OCI-LY1 (cell line): ENCODE measurements at regions not wholly inside any gene's neighbourhood (a gene's known extent, or its start where the extent isn't known, plus 50 kb on each side); places are given as distances from the start of the nearest gene placed in this dataset.

Experiments used
- H2AFZ ChIP-seq: fragments of 200-600 bp; sonication (generic), shearing (Covaris generic); 2 replicates; pipeline ENCODE4 v1.6.0; 2014; ENCODE audit warnings: antibody characterized with exemption, mild to moderate bottlenecking, low read length
- H3F3A ChIP-seq: fragments of 200-600 bp; sonication (generic), shearing (Covaris generic); 2 replicates; pipeline ENCODE4 v1.6.0; 2014; ENCODE audit warnings: mild to moderate bottlenecking, antibody characterized with exemption, low read length, moderate library complexity; ENCODE audit not compliant: insufficient read depth
- H3K27ac ChIP-seq: fragments of 200-600 bp; sonication (generic); 2 replicates; pipeline ENCODE4 v1.5.1; 2014; ENCODE audit warnings: low read length, mixed run types, mild to moderate bottlenecking, low read depth; ENCODE audit not compliant: poor library complexity, severe bottlenecking
- H3K27me3 ChIP-seq: fragments of 200-600 bp; sonication (generic); 2 replicates; pipeline ENCODE4 v1.6.0; 2014; ENCODE audit warnings: antibody characterized with exemption, mild to moderate bottlenecking, low read length, moderate library complexity; ENCODE audit not compliant: insufficient read depth
- H3K36me3 ChIP-seq: fragments of 200-600 bp; sonication (generic); 2 replicates; pipeline ENCODE4 v1.6.1; 2014; ENCODE audit warnings: mild to moderate bottlenecking, antibody characterized with exemption, low read length, moderate library complexity, mixed read lengths; ENCODE audit not compliant: insufficient read depth
- H3K4me1 ChIP-seq: fragments of 200-600 bp; sonication (generic); 2 replicates; pipeline ENCODE4 v1.5.1; 2014; ENCODE audit warnings: mild to moderate bottlenecking, low read length, moderate library complexity; ENCODE audit not compliant: insufficient read depth, severe bottlenecking
- H3K4me2 ChIP-seq: fragments of 200-600 bp; sonication (generic), shearing (Covaris generic); 2 replicates; pipeline ENCODE4 v1.6.1; 2014; ENCODE audit warnings: low read length
- H3K4me3 ChIP-seq: fragments of 200-600 bp; sonication (generic); 2 replicates; pipeline ENCODE4 v1.5.1; 2014; ENCODE audit warnings: low read length, low read depth, mild to moderate bottlenecking, mixed read lengths; ENCODE audit not compliant: poor library complexity, severe bottlenecking
- H3K79me2 ChIP-seq: fragments of 200-600 bp; shearing (Covaris generic); 2 replicates; pipeline ENCODE4 v1.6.1; 2016; ENCODE audit warnings: mixed run types, low read length, mixed read lengths; ENCODE audit not compliant: insufficient read depth
- H3K9ac ChIP-seq: fragments of 200-600 bp; sonication (generic), shearing (Covaris generic); 2 replicates; pipeline ENCODE4 v1.6.1; 2014; ENCODE audit warnings: mild to moderate bottlenecking, low read length, mixed read lengths
- H3K9me2 ChIP-seq: fragments of 200-600 bp; sonication (generic), shearing (Covaris generic); 2 replicates; pipeline ENCODE4 v1.6.1; 2014; ENCODE audit warnings: low read depth, mild to moderate bottlenecking, low read length, mixed read lengths
- H3K9me3 ChIP-seq: fragments of 200-600 bp; shearing (Covaris generic); 2 replicates; pipeline ENCODE4 v1.6.1; 2014; ENCODE audit warnings: low read length, mixed read lengths
- H4K20me1 ChIP-seq: fragments of 200-600 bp; sonication (generic), shearing (Covaris generic); 2 replicates; pipeline ENCODE4 v1.6.0; 2016; ENCODE audit warnings: mild to moderate bottlenecking, low read length; ENCODE audit not compliant: insufficient read depth
- CTCF ChIP-seq: fragments of 200-600 bp; sonication (generic), shearing (Covaris generic); IDR thresholded peaks from 2 replicates; pipeline ENCODE4 v1.5.1; 2017; ENCODE audit warnings: mild to moderate bottlenecking, antibody characterized with exemption, low read length, moderate library complexity, mixed read lengths
- EZH2 ChIP-seq: fragments of 200-600 bp; sonication (generic), shearing (Covaris generic); IDR thresholded peaks from 2 replicates; pipeline ENCODE4 v1.8.0; 2017; ENCODE audit warnings: borderline replicate concordance, mixed run types, mild to moderate bottlenecking, antibody characterized with exemption, low read length, moderate library complexity, mixed read lengths

- no peaks in the 10 kb centered on the region for H3K4me1 ChIP-seq
- H4K20me1 ChIP-seq, result no peaks in the 10 kb centered on the region
- no peak overlapping the region for H3K9ac ChIP-seq
- H3K9me3 ChIP-seq, result no peaks in the 10 kb centered on the region
- H2AFZ ChIP-seq, result no peak overlapping the region
- H3K4me2 ChIP-seq, result no peak overlapping the region
- no peaks in the 10 kb centered on the region for H3K27me3 ChIP-seq
- no peaks in the 10 kb centered on the region for H3K9me2 ChIP-seq
- H3K4me3 ChIP-seq, result no peak overlapping the region
- H3K27ac ChIP-seq, result no peak overlapping the region
- TF ChIP-seq EZH2 (no peak), CTCF (no peak)
- H3F3A ChIP-seq, result no peaks in the 10 kb centered on the region
- H3K36me3 ChIP-seq, result no peaks in the 10 kb centered on the region
- no peaks in the 10 kb centered on the region for H3K79me2 ChIP-seq
Observed at GRCh38 chr16:65388592-65388991, 266.7 kb upstream of the CDH11 start.

GRCh38 chr16:65386672-65387071, 264.8 kb upstream of the CDH11 start:
- Histone ChIP-seq H4K20me1 (no peaks in the 10 kb centered on the region), H3K4me2 (no peak overlapping the region), H3K9me3 (no peaks in the 10 kb centered on the region), H2AFZ (no peak overlapping the region), H3K4me3 (no peak overlapping the region), H3F3A (no peaks in the 10 kb centered on the region), H3K27me3 (no peaks in the 10 kb centered on the region), H3K4me1 (no peaks in the 10 kb centered on the region), H3K9ac (no peak overlapping the region), H3K9me2 (no peaks in the 10 kb centered on the region), H3K27ac (no peak overlapping the region), H3K79me2 (no peaks in the 10 kb centered on the region), H3K36me3 (no peaks in the 10 kb centered on the region)
- TF ChIP-seq CTCF (no peak), EZH2 (no peak)

GRCh38 chr16:65384441-65384840, 262.6 kb upstream of the CDH11 start:
- H3K4me3 ChIP-seq, result no peak overlapping the region
- no peaks in the 10 kb centered on the region for H3K9me3 ChIP-seq
- no peaks in the 10 kb centered on the region for H3K4me1 ChIP-seq
- H3K4me2 ChIP-seq, result no peak overlapping the region
- H3K27me3 ChIP-seq, result no peaks in the 10 kb centered on the region
- H3K9me2 ChIP-seq, result no peaks in the 10 kb centered on the region
- no peaks in the 10 kb centered on the region for H4K20me1 ChIP-seq
- H3F3A ChIP-seq, result no peaks in the 10 kb centered on the region
- no peak for TF ChIP-seq CTCF
- no peak for TF ChIP-seq EZH2
- no peaks in the 10 kb centered on the region for H3K79me2 ChIP-seq
- no peaks in the 10 kb centered on the region for H3K36me3 ChIP-seq
- H2AFZ ChIP-seq, result no peak overlapping the region
- no peak overlapping the region for H3K27ac ChIP-seq
- H3K9ac ChIP-seq, result no peak overlapping the region
